ENCODE measurements at regions not wholly inside any gene's neighbourhood (a gene's known extent, or its start where the extent isn't known, plus 50 kb on each side); places are given as distances from the start of the nearest gene placed in this dataset.

GRCh38 chr18:45482286-45482685 lies 133.0 kb upstream of the SLC14A2 start:
- intact Hi-C loops (cut with DNase I), result no loop called here
- DNase-seq, result no peak
- ATAC-seq, result peak in 1 of 2 donors; percentile 72

DNA sequence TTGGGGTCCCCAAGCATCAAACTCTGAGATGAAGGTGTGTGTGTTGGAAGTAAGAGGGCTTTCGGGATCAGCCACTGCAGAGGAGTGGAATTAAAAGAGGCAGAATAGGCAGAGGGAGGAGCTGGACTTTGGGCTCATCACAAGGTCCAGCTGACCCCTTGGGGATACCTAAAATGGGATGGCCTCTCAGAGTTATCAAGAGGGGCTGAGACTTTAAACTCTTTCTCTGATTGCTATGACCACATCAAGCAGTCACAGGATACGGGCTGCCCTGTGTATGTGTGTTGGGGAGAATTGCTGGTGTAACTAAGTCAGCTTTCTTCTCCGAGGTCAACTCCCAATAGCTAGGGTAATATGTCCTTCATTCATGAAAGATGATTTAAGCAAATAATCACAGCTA lies 127.7 kb upstream of the SLC14A2 start:
- DNase-seq, result no peak
- no peak for ATAC-seq
- intact Hi-C loops (cut with DNase I), result no loop called here

- DNase-seq (no peak), ATAC-seq (no peak)
- intact Hi-C loops (cut with DNase I), result no loop called here
Measured at GRCh38 chr18:45488645-45489044, 126.6 kb upstream of the SLC14A2 start.

DNA sequence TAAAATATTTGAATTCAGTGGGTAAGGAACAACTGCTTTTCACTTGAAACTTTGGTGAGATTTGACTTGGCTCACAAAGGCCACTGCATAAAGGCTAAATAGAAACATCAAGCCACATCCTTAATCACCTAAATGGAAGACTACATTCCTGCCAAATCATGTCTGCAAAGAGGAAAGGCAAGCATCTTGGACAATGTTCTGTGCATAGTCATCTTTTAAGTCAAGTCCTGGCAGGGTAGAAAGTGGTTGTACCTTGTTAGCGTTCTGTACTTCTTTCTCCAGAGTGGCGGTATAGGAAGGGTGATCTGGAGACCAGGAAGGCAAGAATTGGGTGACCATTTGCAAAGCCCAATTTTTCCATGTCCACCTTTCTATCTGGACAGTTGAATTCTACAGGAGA lies 121.4 kb upstream of the SLC14A2 start:
- DNase-seq (no peak), ATAC-seq (no peak)
- intact Hi-C loops (cut with DNase I), result no loop called here

GRCh38 chr18:45494811-45495210 lies 120.5 kb upstream of the SLC14A2 start:
- intact Hi-C loops (cut with DNase I), result no loop called here
- DNase-seq (no peak), ATAC-seq (no peak)

DNA sequence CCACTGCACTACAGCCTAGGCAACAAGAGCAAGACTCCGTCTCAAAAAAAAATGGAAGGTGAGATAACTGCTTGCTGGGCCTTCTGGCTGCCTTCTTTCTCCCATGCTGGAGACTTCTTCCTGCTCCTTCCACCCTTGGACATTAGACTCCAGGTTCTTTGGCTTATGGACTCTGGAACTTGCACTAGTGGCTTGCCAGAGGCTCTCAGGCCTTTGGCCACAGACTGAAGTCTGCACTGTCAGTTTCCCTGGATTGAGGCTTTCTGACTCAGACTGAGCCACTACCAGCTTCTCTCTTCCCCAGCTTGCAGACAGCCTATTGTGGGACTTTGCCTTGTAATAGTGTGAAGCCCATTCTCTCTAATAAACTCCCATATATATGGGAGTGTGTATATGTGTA lies 118.5 kb upstream of the SLC14A2 start:
- no peak for DNase-seq
- intact Hi-C loops (cut with DNase I), result no loop called here
- ATAC-seq, result no peak

DNA sequence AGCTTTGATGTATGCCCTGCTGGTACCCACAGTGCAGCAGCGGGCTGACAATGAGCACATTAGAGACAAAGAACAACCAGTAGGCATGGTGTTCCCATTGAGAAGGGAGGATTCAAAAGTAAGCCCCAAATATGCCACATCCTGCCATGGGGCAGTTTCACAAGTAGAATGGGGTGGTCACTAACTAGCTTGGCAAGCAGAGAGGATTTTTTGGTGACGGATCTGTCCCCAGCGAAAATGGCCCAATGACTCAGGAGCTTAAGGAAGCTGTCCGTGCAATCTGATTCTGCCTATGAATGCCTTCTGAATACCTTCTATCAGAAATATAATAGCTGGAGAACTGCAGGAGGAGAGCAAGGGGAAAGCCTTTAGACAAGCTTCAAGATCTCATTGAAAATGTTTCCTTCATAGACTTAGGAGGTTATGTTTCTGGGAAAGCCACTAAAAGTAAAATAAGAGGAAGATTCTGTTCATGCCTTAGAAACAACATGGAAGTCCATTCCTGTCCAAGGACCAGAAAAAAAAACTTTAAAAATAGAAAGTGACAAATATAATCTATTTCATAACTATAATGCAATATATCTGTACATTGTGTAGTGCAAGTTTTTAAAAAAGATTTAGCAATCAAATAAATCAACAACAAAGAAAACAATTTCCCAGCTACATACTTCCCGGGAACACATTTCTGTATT lies 117.5 kb upstream of the SLC14A2 start:
- DNase-seq (no peak), ATAC-seq (no peak)
- intact Hi-C loops (cut with DNase I), result no loop called here

DNA sequence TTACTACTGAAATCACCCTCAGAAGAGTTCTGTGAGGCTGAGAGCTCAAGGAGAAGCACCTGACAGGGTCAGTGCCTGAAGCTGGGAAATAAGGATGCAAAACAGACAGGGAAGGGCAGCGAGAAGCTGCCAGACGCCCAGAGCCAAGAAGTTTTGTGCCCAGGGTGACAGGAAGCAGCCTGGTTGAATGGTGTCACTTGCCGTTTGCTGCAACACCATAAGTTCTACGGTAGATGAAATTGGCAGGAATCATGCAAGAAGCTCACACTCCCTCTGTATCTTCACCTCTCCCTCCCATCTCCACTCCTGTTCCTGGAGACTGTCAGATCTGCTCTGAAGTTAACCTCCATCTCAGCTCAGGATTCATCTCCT lies 117.0 kb upstream of the SLC14A2 start:
- ATAC-seq (no peak), DNase-seq (no peak)
- intact Hi-C loops (cut with DNase I), result no loop called here

GRCh38 chr18:45503990-45504389 lies 111.3 kb upstream of the SLC14A2 start:
- intact Hi-C loops (cut with DNase I), result no loop called here
- peak in 1 of 2 donors; percentile 48 for ATAC-seq
- DNase-seq, result no peak

DNA sequence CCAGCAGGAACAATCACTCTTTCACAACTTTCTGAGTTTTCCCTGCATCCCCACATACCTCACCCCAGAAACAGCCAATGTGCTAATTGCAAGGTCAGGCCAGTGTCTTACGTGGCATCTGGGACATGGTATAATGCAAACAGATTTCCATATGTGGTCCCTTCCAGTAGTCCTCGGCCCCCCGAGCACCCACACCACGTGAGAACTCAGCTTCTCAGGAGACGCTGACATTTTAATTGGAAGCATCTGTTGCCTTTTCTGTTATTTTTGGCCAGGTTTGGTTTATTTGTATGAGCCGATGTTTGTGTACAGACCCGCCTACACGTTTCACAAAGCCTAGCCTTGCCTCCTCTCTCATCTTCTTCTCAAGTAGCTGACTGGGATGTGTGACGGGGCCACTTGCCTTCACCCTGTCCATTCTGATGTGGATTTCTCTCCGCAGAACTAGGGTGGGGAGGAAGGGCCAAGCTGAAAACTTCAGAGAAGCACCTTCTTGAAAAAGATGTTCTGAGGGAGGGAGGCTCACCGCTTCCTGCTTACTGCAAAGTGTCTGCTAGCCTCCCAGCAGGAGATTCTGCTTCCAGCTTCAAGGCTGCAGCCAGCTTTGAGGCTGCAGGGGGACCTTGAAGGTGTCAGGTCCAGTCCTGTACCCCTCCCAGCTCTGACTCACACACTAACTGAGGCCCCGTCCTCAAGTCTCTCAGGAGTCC lies 109.6 kb upstream of the SLC14A2 start:
- DNase-seq (no peak), ATAC-seq (peak in 1 of 2 donors; percentile 71)
- intact Hi-C loops (cut with DNase I), result no loop called here

DNA sequence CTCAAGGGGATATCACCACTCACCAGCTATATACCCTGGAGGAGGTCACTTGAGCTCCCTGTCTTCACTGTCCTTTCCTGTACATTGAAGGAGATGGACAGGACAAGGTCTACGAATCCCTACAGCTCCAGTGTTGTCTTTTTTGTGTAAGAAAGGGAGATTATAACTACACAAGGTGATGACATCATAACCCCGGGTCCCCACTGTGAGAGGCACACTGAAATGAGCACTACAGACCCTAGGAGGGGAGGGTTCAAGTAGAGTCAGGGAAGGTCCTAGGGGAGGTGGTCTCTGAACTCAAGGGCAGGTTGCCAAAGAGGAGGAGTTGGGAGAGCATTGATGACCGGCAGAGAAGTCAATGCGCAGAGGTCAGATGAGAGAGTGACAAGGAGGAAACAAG lies 108.3 kb upstream of the SLC14A2 start:
- no peak for DNase-seq
- no peak for ATAC-seq
- intact Hi-C loops (cut with DNase I), result no loop called here

DNA sequence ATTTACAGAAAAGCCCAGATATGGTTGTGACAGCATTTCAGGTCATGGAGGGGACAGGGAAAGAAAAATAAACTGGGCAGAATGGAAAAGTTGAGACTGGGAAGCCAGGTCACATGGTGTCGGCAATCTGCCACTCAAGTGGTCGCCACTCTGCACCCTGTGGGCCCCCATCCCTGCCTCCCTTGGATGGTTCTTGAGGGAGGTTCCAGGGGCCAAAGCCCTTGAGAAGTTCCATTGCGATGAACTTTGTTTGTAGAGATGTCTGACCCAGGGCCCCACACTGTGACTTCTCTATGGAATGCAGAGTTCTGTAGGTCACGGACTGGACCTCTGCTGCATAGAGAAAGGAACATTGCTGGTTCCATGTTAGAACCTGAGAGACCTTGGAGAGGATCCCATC lies 105.7 kb upstream of the SLC14A2 start:
- ATAC-seq, result no peak
- intact Hi-C loops (cut with DNase I), result no loop called here
- DNase-seq, result no peak

- DNase-seq, result no peak
- intact Hi-C loops (cut with DNase I), result no loop called here
- no peak for ATAC-seq
Measured at GRCh38 chr18:45510656-45511055, 104.6 kb upstream of the SLC14A2 start.

GRCh38 chr18:45512363-45512953 lies 102.8 kb upstream of the SLC14A2 start:
- no peak for ATAC-seq
- intact Hi-C loops (cut with DNase I), result no loop called here
- no peak for DNase-seq

DNA sequence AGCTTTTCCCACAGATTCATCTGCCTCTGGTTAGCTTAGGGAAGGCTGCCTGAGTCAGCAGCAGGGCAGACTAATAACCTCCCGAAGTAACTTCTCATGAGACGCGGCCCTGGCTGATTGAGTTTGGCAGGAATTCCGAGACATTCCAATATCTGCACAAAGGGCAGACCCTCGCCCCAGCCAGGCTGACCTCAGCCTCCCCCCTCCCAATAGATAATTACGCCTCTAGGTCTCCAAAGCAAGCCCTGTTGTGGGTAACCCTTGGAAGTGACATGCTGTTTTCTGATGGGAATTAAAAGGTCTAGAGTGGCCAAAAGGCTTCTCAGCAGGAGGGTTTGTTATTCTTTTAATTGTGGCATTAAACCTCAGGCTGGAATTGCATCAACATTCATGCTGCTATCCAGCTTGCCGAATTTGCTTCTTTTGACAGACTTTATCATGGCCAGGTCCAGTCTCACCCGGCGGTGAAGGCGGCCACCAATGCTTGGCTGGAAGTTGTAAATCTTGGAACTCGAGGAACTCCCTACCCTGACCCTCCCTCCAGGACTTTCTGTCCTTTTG lies 98.0 kb upstream of the SLC14A2 start:
- peak; percentile 55 for DNase-seq
- peak; percentile 84 to 85 for ATAC-seq
- intact Hi-C loops (cut with DNase I), result no loop called here

GRCh38 chr18:45518311-45519155 lies 96.7 kb upstream of the SLC14A2 start:
- no peak for DNase-seq
- intact Hi-C loops (cut with DNase I), result no loop called here
- peak in 1 of 2 donors; percentile 6 for ATAC-seq

GRCh38 chr18:45519411-45520280 lies 95.6 kb upstream of the SLC14A2 start:
- no peak for ATAC-seq
- intact Hi-C loops (cut with DNase I), result no loop called here

GRCh38 chr18:45521136-45521535 lies 94.1 kb upstream of the SLC14A2 start:
- intact Hi-C loops (cut with DNase I), result no loop called here
- DNase-seq (no peak), ATAC-seq (peak; percentile 40 to 55)

More at GRCh38 chr18:45519411-45520280, 95.6 kb upstream of the SLC14A2 start:
- DNase-seq, result no peak

GRCh38 chr18:45521777-45522176 lies 93.5 kb upstream of the SLC14A2 start:
- peak; percentile 47 for DNase-seq
- peak; percentile 2 to 12 for ATAC-seq
- intact Hi-C loops (cut with DNase I), result no loop called here

All from left cardiac atrium (tissue), 4 donors.